Mesendoderm (in vitro differentiated cells): ENCODE measurements at regions not wholly inside any gene's neighbourhood (a gene's known extent, or its start where the extent isn't known, plus 50 kb on each side); places are given as distances from the start of the nearest gene placed in this dataset.

Experiments used
- DNase-seq: peaks from one replicate; pipeline ENCODE4 v3.0.0; 2013
- H2AK5ac ChIP-seq: 2 replicates; pipeline ENCODE4 v1.6.1; 2013; ENCODE audit warnings: low read length, inconsistent platforms
- H2BK120ac ChIP-seq: 2 replicates; pipeline ENCODE4 v1.6.1; 2013; ENCODE audit warnings: low read depth, mild to moderate bottlenecking, low read length, moderate library complexity, mixed read lengths
- H2BK15ac ChIP-seq: replicated peaks from 2 replicates; pipeline ENCODE4 v1.6.1; 2013; ENCODE audit warnings: low read depth, mild to moderate bottlenecking, moderate library complexity
- H2BK5ac ChIP-seq: 2 replicates; pipeline ENCODE4 v1.6.1; 2013; ENCODE audit warnings: low read length, inconsistent platforms
- H3K18ac ChIP-seq: 2 replicates; pipeline ENCODE4 v1.6.1; 2013; ENCODE audit warnings: mild to moderate bottlenecking, low read length, mixed read lengths
- H3K23ac ChIP-seq: one replicate; pipeline ENCODE4 v1.6.1; 2013; ENCODE audit warnings: low read length
- H3K27ac ChIP-seq: 2 replicates; pipeline ENCODE4 v1.5.1; 2013; ENCODE audit warnings: low read depth, mild to moderate bottlenecking, inconsistent platforms, low read length, moderate library complexity
- H3K27me3 ChIP-seq: 2 replicates; pipeline ENCODE4 v1.6.1; 2013; ENCODE audit warnings: low read length, control low read depth, mild to moderate bottlenecking, inconsistent platforms; ENCODE audit not compliant: insufficient read depth, poor library complexity
- H3K36me3 ChIP-seq: 2 replicates; pipeline ENCODE4 v1.6.1; 2013; ENCODE audit warnings: low read length, inconsistent platforms; ENCODE audit not compliant: control insufficient read depth, insufficient read depth
- H3K4ac ChIP-seq: one replicate; pipeline ENCODE4 v1.6.1; 2013; ENCODE audit warnings: low read depth, mild to moderate bottlenecking, low read length, moderate library complexity
- H3K4me1 ChIP-seq: 2 replicates; pipeline ENCODE4 v1.6.1; 2013; ENCODE audit warnings: low read depth, low read length, inconsistent platforms; ENCODE audit not compliant: control insufficient read depth
- H3K4me2 ChIP-seq: 2 replicates; pipeline ENCODE4 v1.6.1; 2013; ENCODE audit warnings: low read length
- H3K4me3 ChIP-seq: 2 replicates; pipeline ENCODE4 v1.5.1; 2013; ENCODE audit warnings: mild to moderate bottlenecking, low read length
- H3K56ac ChIP-seq: one replicate; pipeline ENCODE4 v1.6.1; 2013; ENCODE audit warnings: low read length
- H3K79me1 ChIP-seq: 2 replicates; pipeline ENCODE4 v1.6.1; 2013; ENCODE audit warnings: low read length, inconsistent platforms
- H3K79me2 ChIP-seq: 2 replicates; pipeline ENCODE4 v1.6.1; 2013; ENCODE audit warnings: mild to moderate bottlenecking, low read length; ENCODE audit not compliant: control insufficient read depth, insufficient read depth
- H3K9ac ChIP-seq: 2 replicates; pipeline ENCODE4 v1.6.1; 2013; ENCODE audit warnings: low read length, inconsistent platforms
- H4K5ac ChIP-seq: one replicate; pipeline ENCODE4 v1.6.1; 2013; ENCODE audit warnings: low read length
- H4K8ac ChIP-seq: one replicate; pipeline ENCODE4 v1.6.1; 2013; ENCODE audit warnings: low read depth, mild to moderate bottlenecking, control low read depth, low read length, moderate library complexity
- WGBS: extraction: QIAGEN DNeasy Blood & Tissue Kit; methylation state at CpG from one replicate; pipeline ENCODE4 v1.1.7; 2013; ENCODE audit warnings: low lambda C conversion rate, missing lambda C conversion rate; ENCODE audit not compliant: insufficient coverage; ENCODE audit errors: extremely low coverage; 5-methylcytosine and 5-hydroxymethylcytosine counted together

- no peaks in the 10 kb centered on the region for H3K36me3 ChIP-seq
- H2BK5ac ChIP-seq = no peak overlapping the region
- no peak overlapping the region for H2BK15ac ChIP-seq
- H3K4me1 ChIP-seq = no peaks in the 10 kb centered on the region
- no peak overlapping the region for H4K5ac ChIP-seq
- H2BK120ac ChIP-seq = no peak overlapping the region
- H3K4me3 ChIP-seq = no peak overlapping the region
- WGBS = no CpG with 5 or more reads among the region's 5 CpGs
- no peak overlapping the region for H2AK5ac ChIP-seq
- H3K79me2 ChIP-seq = no peaks in the 10 kb centered on the region
- H3K4ac ChIP-seq = no peak overlapping the region
- H3K56ac ChIP-seq = no peak overlapping the region
- H3K23ac ChIP-seq = no peak overlapping the region
- H3K18ac ChIP-seq = no peak overlapping the region
- no peak for DNase-seq
- no peak overlapping the region for H3K4me2 ChIP-seq
- H3K27me3 ChIP-seq = no peaks in the 10 kb centered on the region
- no peak overlapping the region for H3K27ac ChIP-seq
- no peak overlapping the region for H4K8ac ChIP-seq
- no peak overlapping the region for H3K9ac ChIP-seq
- H3K79me1 ChIP-seq = no peaks in the 10 kb centered on the region
Observed at GRCh38 chr17:69605571-69605970, 191.1 kb downstream of the MAP2K6 start.

DNA sequence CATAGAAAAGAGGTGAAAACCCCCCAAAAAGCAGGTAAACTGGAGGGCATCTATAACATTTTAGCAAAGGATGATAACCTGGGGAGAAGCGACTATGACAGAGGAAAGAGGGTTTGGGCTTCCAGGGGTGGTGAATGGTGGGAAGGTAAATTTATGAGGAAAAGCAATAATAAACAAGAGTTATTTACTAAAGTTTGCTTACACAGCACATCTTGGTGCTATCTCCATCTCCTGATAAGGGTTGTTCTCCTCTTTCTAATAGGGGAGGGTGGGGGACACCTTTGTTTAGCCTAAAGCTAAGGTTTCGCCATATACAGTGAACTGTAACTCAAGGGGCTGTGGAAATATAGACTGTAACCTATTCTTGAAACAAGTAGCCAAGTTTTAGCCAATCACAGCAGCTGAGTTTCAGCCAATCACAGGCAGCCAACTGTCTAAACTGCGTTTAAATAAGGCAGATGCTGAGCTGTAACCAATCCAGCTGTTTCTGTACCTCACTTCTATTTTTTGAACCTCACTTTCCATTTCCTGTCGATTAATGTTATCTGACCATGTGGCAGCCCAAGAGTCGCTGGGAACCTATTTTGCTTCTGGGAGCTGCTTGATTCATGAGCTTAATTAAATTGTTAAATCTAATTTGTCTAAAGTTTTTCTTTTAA is 191.8 kb downstream of the MAP2K6 start:
- Histone ChIP-seq H3K4me2 (no peak overlapping the region), H3K4me1 (no peaks in the 10 kb centered on the region), H3K79me2 (no peaks in the 10 kb centered on the region), H4K8ac (no peak overlapping the region), H3K79me1 (no peaks in the 10 kb centered on the region), H3K36me3 (no peaks in the 10 kb centered on the region), H3K27ac (no peak overlapping the region), H3K4ac (peak overlapping the region; percentile 70), H2AK5ac (no peak overlapping the region), H3K56ac (peak overlapping the region; percentile 34), H2BK120ac (peak overlapping the region; percentile 92), H3K9ac (no peak overlapping the region), H3K23ac (no peak overlapping the region), H3K4me3 (no peak overlapping the region), H3K18ac (peak overlapping the region; percentile 90), H4K5ac (no peak overlapping the region), H3K27me3 (no peaks in the 10 kb centered on the region), H2BK5ac (no peak overlapping the region), H2BK15ac (peak overlapping the region; percentile 85)
- DNase-seq = no peak
- no CpG with 5 or more reads among the region's 5 CpGs for WGBS

DNA sequence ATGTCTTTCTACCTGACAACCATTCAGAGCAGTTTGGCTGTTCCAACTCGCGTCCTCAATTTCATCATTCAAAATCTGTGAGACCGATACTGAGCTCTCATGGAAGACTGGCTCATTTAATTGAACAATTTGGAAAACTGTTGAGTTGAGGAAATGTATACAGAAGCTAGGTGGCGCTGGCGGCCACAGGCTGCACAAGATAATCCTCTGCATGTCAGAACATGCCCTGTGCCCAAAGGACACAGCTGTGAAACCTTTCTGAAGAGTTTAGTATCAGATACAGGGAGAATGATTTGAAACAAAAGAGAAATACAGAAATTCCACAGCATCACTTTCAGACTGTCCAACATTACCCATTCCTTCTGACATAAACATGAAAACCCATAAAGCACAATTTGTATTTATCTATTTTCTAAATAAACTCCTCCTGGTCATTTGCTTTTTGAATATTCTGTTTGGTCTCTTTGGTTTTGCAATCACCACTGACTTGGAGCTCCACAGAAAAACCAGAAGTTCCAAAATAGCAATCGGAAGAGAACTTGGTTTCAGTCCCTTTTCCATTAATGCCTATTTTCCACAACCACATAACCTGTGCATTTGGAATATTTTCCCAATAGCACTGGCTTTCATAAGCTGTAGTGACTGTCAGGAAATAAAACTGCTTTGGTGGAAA is 192.8 kb downstream of the MAP2K6 start:
- Histone ChIP-seq H3K4me2 (no peak overlapping the region), H3K36me3 (no peaks in the 10 kb centered on the region), H3K4ac (peak overlapping the region; percentile 68), H3K23ac (no peak overlapping the region), H3K56ac (peak overlapping the region; percentile 70), H3K4me1 (no peaks in the 10 kb centered on the region), H3K18ac (peak overlapping the region; percentile 90), H3K9ac (peak overlapping the region; percentile 20), H2BK5ac (peak overlapping the region; percentile 78), H4K8ac (no peak overlapping the region), H2BK120ac (peak overlapping the region; percentile 28), H2BK15ac (peak overlapping the region; percentile 36), H4K5ac (no peak overlapping the region), H3K4me3 (no peak overlapping the region), H3K27me3 (no peaks in the 10 kb centered on the region), H3K79me2 (no peaks in the 10 kb centered on the region), H3K27ac (no peak overlapping the region), H3K79me1 (no peaks in the 10 kb centered on the region), H2AK5ac (no peak overlapping the region)
- WGBS = no CpG with 5 or more reads among the region's 6 CpGs
- peak; percentile 77 for DNase-seq

DNA sequence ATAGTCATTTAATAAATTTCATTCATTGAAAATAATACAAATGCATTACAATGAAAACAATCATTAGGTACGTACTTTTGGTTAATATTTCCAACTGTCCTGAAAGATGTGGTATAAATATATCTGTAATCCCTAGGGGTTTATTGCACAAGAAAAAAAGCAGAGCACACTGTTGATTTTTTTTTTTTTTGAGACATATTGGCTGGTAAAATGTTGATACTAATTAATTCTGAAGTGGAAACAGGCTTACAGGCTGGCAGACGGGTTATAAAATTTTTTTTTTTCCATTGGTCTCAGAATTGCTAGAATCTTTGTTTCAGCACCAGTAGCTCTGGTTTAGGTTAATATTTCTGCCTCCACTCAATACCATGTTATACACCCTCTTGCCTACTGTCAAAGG is 193.6 kb downstream of the MAP2K6 start:
- H3K79me2 ChIP-seq = no peaks in the 10 kb centered on the region
- no peak overlapping the region for H2BK120ac ChIP-seq
- H3K4me1 ChIP-seq = no peaks in the 10 kb centered on the region
- no peak overlapping the region for H3K9ac ChIP-seq
- H2BK15ac ChIP-seq = no peak overlapping the region
- no peaks in the 10 kb centered on the region for H3K36me3 ChIP-seq
- no peak overlapping the region for H3K23ac ChIP-seq
- H3K27me3 ChIP-seq = no peaks in the 10 kb centered on the region
- H4K5ac ChIP-seq = no peak overlapping the region
- H3K4me3 ChIP-seq = no peak overlapping the region
- no peaks in the 10 kb centered on the region for H3K79me1 ChIP-seq
- no peak for DNase-seq
- no peak overlapping the region for H3K18ac ChIP-seq
- no peak overlapping the region for H3K56ac ChIP-seq
- H4K8ac ChIP-seq = no peak overlapping the region
- no peak overlapping the region for H3K4me2 ChIP-seq
- WGBS = no CpG with 5 or more reads among the region's 2 CpGs
- no peak overlapping the region for H3K4ac ChIP-seq
- H2BK5ac ChIP-seq = no peak overlapping the region
- H2AK5ac ChIP-seq = no peak overlapping the region
- no peak overlapping the region for H3K27ac ChIP-seq

- no peak overlapping the region for H4K5ac ChIP-seq
- no peak overlapping the region for H3K56ac ChIP-seq
- H2BK15ac ChIP-seq = peak overlapping the region; percentile 74
- no peak overlapping the region for H2BK5ac ChIP-seq
- no peak overlapping the region for H4K8ac ChIP-seq
- H3K9ac ChIP-seq = no peak overlapping the region
- H2BK120ac ChIP-seq = peak overlapping the region; percentile 74
- no peak overlapping the region for H2AK5ac ChIP-seq
- H3K27me3 ChIP-seq = no peaks in the 10 kb centered on the region
- H3K18ac ChIP-seq = peak overlapping the region; percentile 64
- H3K4me3 ChIP-seq = no peak overlapping the region
- no peaks in the 10 kb centered on the region for H3K36me3 ChIP-seq
- H3K4me2 ChIP-seq = no peak overlapping the region
- H3K27ac ChIP-seq = no peak overlapping the region
- H3K23ac ChIP-seq = no peak overlapping the region
- no peak for DNase-seq
- no peaks in the 10 kb centered on the region for H3K79me1 ChIP-seq
- no CpG with 5 or more reads among the region's 4 CpGs for WGBS
- no peaks in the 10 kb centered on the region for H3K4me1 ChIP-seq
- no peaks in the 10 kb centered on the region for H3K79me2 ChIP-seq
- H3K4ac ChIP-seq = peak overlapping the region; percentile 68
Observed at GRCh38 chr17:69608808-69609472, 194.4 kb downstream of the MAP2K6 start.
